ENCODE measurements at regions not wholly inside any gene's neighbourhood (a gene's known extent, or its start where the extent isn't known, plus 50 kb on each side); places are given as distances from the start of the nearest gene placed in this dataset.

DNA sequence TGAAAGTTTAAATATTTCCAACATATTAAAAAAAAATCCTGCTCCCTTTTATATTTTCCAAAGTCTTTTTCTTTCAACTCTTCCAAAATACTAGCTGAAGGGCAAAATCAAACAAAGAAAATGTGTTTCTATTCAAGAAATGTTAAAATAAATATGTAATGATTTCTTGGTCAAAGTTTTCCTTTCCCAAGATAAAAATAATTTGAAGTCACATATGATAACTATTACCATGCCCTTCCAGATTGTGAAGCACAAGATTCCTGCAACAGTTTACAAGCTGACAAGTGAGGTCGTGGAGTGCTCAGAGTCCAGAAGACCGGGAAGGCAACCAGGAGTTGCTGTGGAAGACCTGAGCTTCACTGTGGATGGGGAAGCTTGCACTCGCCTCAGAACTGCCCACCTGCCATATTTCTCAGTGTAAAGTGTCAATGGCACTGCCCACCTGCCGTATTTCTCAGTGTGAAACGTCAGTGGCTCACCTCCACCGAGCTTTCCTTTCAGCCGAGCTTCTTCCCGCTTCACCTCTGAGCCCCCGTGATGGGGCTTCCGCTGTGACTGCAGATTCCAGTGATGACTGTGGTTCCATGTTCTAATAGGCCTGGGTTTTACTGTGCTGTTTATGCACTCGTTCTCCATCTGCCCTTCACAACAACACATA lies 160.5 kb downstream of the THBS2 start:
- Mint-ChIP-seq H3K9me3 (ENCODE audit: insufficient read depth) (peaks cover 3% of the 10 kb centered on the region), H3K4me3 (no peak overlapping the region), H3K27me3 (no peaks in the 10 kb centered on the region), H3K4me1 (no peaks in the 10 kb centered on the region), H3K27ac (no peak overlapping the region)
- no peak overlapping the region for H2AFZ ChIP-seq (ENCODE audit: insufficient read depth, low read depth, low read length, poor library complexity, severe bottlenecking)
- TF ChIP-seq, protein P1, sequence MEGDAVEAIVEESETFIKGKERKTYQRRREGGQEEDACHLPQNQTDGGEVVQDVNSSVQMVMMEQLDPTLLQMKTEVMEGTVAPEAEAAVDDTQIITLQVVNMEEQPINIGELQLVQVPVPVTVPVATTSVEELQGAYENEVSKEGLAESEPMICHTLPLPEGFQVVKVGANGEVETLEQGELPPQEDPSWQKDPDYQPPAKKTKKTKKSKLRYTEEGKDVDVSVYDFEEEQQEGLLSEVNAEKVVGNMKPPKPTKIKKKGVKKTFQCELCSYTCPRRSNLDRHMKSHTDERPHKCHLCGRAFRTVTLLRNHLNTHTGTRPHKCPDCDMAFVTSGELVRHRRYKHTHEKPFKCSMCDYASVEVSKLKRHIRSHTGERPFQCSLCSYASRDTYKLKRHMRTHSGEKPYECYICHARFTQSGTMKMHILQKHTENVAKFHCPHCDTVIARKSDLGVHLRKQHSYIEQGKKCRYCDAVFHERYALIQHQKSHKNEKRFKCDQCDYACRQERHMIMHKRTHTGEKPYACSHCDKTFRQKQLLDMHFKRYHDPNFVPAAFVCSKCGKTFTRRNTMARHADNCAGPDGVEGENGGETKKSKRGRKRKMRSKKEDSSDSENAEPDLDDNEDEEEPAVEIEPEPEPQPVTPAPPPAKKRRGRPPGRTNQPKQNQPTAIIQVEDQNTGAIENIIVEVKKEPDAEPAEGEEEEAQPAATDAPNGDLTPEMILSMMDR (IDR thresholded peaks at IDR 0.05): no peak
- no peak for TF ChIP-seq EZH2 (IDR thresholded peaks at IDR 0.05; ENCODE audit: borderline replicate concordance, insufficient read depth, low read depth, low read length, poor library complexity, severe bottlenecking)
- DNase-seq (no peak), ATAC-seq (ENCODE audit: low read depth) (no peak)
- no peaks in the 10 kb centered on the region for H3K36me3 ChIP-seq (replicated peaks in 1 of 2; ENCODE audit: control extremely low read depth in 1 of 2, control insufficient read depth in 1 of 2, extremely low read depth in 1 of 2, insufficient read depth in 2 of 2, low read length in 1 of 2)
- CTCF ChIA-PET: no interaction called here
- peaks cover 0 to 2% (median 0%) of the 10 kb centered on the region in 4 experiments for H3K27me3 ChIP-seq (replicated peaks in 1 of 4; ENCODE audit: control extremely low read depth in 1 of 4, control insufficient read depth in 3 of 4, insufficient read depth in 4 of 4, low read length in 3 of 4)
- POLR2A ChIA-PET: no interaction called here
- no peak overlapping the region for H3K4me2 ChIP-seq (replicated peaks; ENCODE audit: low read depth, low read length, poor library complexity, severe bottlenecking)
- peaks cover 0 to 27% (median 16%) of the 10 kb centered on the region in 3 donors for H3K9me3 ChIP-seq (ENCODE audit: control extremely low read depth in 1 of 3, control insufficient read depth in 2 of 3, insufficient read depth in 1 of 3, low read length in 2 of 3)
- H3K79me2 ChIP-seq (ENCODE audit: control insufficient read depth, insufficient read depth, low read length): no peaks in the 10 kb centered on the region
- H3K27ac ChIP-seq (ENCODE audit: low read length in 2 of 2): no peak overlapping the region
- H3K4me1 ChIP-seq (ENCODE audit: control insufficient read depth in 2 of 2, insufficient read depth in 2 of 2, low read length in 2 of 2): no peaks in the 10 kb centered on the region
- H3K9ac ChIP-seq (ENCODE audit: low read length): no peak overlapping the region
- H4K20me1 ChIP-seq (ENCODE audit: control insufficient read depth, insufficient read depth, low read length, poor library complexity, severe bottlenecking): no peaks in the 10 kb centered on the region
- intact Hi-C loops (cut with micrococcal nuclease): no loop called here
- 85% methylated on average over 11 of the region's 11 CpGs for WGBS (ENCODE audit: insufficient coverage)
- no peak overlapping the region for H3K4me3 ChIP-seq (ENCODE audit: control extremely low read depth in 1 of 5, extremely low read depth in 1 of 5, insufficient read depth in 1 of 5, low read depth in 2 of 5, low read length in 4 of 5)

DNA sequence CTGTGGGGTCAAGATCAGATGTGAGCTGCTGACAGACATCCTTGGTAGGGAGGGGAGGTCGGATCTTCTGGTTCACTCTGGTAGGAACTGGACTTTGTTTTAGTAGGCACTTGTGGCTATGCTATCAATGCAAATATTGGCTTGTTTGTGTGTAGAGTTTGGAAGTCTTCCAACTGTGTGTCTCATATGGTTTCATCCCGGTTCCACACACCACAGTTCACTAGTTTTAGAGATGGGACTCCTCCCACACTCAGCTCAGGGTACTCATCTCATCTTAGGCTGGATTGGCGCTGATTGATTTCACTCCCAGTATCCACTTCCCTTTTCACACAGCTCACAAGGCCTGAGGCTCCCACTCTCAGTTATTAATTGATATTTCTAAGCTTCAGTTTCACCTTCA lies 161.3 kb downstream of the THBS2 start:
- peaks cover 0 to 2% (median 0%) of the 10 kb centered on the region in 4 experiments for H3K27me3 ChIP-seq (replicated peaks in 1 of 4; ENCODE audit: control extremely low read depth in 1 of 4, control insufficient read depth in 3 of 4, insufficient read depth in 4 of 4, low read length in 3 of 4)

More for the DNA sequence above, 161.3 kb downstream of the THBS2 start:
- ChIA-PET CTCF (no interaction called here), POLR2A (no interaction called here)
- ATAC-seq (ENCODE audit: low read depth): no peak
- Histone ChIP-seq H2AFZ (ENCODE audit: insufficient read depth, low read depth, low read length, poor library complexity, severe bottlenecking) (no peak overlapping the region), H3K4me3 (ENCODE audit: control extremely low read depth in 1 of 5, extremely low read depth in 1 of 5, insufficient read depth in 1 of 5, low read depth in 2 of 5, low read length in 4 of 5) (no peak overlapping the region), H3K27ac (ENCODE audit: low read length in 2 of 2) (no peak overlapping the region), H4K20me1 (ENCODE audit: control insufficient read depth, insufficient read depth, low read length, poor library complexity, severe bottlenecking) (no peaks in the 10 kb centered on the region), H3K4me1 (ENCODE audit: control insufficient read depth in 2 of 2, insufficient read depth in 2 of 2, low read length in 2 of 2) (no peaks in the 10 kb centered on the region), H3K9ac (ENCODE audit: low read length) (no peak overlapping the region), H3K9me3 (ENCODE audit: control extremely low read depth in 1 of 3, control insufficient read depth in 2 of 3, insufficient read depth in 1 of 3, low read length in 2 of 3) (peaks cover 0 to 27% (median 16%) of the 10 kb centered on the region in 3 donors), H3K79me2 (ENCODE audit: control insufficient read depth, insufficient read depth, low read length) (no peaks in the 10 kb centered on the region), H3K36me3 (replicated peaks in 1 of 2; ENCODE audit: control extremely low read depth in 1 of 2, control insufficient read depth in 1 of 2, extremely low read depth in 1 of 2, insufficient read depth in 2 of 2, low read length in 1 of 2) (no peaks in the 10 kb centered on the region), H3K4me2 (replicated peaks; ENCODE audit: low read depth, low read length, poor library complexity, severe bottlenecking) (no peak overlapping the region)
- H3K4me1 Mint-ChIP-seq: no peaks in the 10 kb centered on the region
- intact Hi-C loops (cut with micrococcal nuclease): no loop called here
- H3K27me3 Mint-ChIP-seq: no peaks in the 10 kb centered on the region
- TF ChIP-seq, protein P1 (IDR thresholded peaks at IDR 0.05): no peak
- no peak for TF ChIP-seq EZH2 (IDR thresholded peaks at IDR 0.05; ENCODE audit: borderline replicate concordance, insufficient read depth, low read depth, low read length, poor library complexity, severe bottlenecking)
- H3K9me3 Mint-ChIP-seq (ENCODE audit: insufficient read depth): peaks cover 3% of the 10 kb centered on the region
- 56% methylated on average over 2 of the region's 3 CpGs for WGBS (ENCODE audit: insufficient coverage)
- H3K27ac Mint-ChIP-seq: no peak overlapping the region
- no peak overlapping the region for H3K4me3 Mint-ChIP-seq
- no peak for DNase-seq

All from B cell (primary cell).